OCI-M1 (cell line): ENCODE measurements at regions not wholly inside any gene's neighbourhood (a gene's known extent, or its start where the extent isn't known, plus 50 kb on each side); places are given as distances from the start of the nearest gene placed in this dataset.

Experiments used
- DNase-seq: peaks from one replicate; lab custom pipeline; 2025; lab: John Stamatoyannopoulos, UW

DNA sequence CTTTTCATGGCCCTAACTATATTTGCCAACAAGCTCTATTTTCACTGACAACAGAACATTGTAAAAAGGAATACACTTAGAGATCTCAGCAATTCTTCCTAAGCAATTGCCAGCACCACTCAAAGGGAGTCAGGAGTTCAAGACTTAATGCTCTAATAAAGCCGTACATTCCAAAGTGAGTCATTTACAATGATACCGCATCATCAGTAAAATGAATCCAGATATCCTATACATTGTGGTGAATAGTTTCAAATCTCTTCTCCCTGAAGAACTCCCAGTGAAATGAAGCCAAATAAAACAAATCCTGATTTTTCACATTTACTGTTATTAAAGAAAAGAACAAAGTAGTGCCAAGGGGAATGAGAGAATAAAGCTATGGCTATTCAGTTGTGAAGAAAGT is 2898.7 kb upstream of the PCDH20 start:
- DNase-seq, result no peak

- no peak for DNase-seq
These were observed 2896.3 kb upstream of the PCDH20 start for GRCh38 chr13:64311948-64312347.

DNA sequence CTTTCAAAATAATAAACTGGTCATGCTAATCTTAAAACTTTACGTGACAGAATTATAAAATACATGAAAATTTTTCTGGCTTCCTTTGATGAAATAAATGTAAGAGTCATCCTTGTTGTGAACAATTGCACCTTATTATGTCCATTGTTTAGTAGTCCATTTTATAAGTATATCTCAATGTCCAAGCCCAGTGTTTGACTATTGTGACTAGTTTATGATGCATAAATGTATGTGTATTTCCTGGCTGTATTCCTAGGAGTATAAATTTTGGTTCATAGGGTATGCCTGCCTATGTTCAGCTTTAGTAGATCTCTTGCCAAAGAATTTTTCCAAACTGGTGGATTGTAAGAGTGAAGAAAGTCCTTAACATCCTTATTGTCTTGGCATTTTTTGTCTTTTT is 2895.5 kb upstream of the PCDH20 start:
- no peak for DNase-seq

GRCh38 chr13:64305246-64305645 is 2889.6 kb upstream of the PCDH20 start:
- peak; percentile 37 for DNase-seq

DNA sequence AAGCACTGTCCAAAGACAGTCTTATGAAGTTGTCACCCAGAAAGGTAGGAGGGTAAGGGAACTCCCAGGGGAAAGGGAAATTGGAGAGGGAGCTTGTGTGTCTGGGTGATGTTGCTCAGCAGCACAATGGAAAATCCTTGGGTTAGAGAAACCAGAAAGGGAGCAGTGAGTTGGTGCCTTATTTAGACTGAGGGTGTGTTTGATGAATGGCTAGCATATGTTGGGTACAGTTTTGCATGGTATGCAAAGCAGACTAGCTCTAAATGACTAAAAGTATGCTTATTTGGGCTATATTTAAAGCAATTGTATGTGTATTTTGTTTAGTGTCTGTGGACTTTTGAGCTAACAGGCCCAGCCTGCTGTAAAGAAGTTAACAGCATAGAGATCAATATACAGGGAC is 2884.6 kb upstream of the PCDH20 start:
- no peak for DNase-seq

DNA sequence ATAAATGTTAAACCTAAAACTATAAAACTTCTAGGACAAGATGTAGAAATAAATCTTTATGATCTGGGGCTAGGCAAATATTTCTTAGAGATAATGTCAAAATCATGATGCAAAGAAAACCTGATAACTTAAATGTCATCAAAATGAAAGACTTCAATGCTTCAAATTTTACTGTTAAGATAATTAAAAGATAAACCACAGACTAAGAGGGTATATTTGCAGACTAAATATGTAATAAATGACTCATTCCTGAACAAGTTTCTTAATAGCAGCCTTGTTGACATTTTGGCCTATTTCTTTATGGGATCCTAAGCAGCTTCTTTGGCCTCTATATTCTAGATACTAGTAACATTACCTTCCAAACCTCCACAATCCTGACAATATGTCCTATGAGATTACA is 2878.3 kb upstream of the PCDH20 start:
- DNase-seq, result no peak

DNA sequence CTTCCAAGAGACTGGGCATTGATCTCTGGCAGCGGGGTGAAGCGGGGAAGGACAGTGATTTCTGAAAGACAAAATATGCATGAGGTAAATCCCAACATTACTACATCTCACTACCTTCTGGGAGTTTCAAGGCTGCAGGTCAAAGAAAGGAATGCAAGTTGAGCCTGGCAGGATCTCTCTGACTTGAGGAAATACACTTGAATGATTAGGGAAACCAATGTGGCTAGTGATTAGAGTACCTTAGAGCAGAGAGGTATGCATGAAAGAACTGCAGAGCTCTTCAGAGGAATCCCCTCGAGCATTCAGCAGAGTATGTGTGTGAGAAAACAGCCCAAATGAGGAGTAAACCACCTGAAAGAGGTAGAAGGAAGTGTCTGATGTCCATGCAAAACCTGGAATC is 2874.1 kb upstream of the PCDH20 start:
- no peak for DNase-seq

- no peak for DNase-seq
These were observed 2868.3 kb upstream of the PCDH20 start for GRCh38 chr13:64283926-64284325.

DNA sequence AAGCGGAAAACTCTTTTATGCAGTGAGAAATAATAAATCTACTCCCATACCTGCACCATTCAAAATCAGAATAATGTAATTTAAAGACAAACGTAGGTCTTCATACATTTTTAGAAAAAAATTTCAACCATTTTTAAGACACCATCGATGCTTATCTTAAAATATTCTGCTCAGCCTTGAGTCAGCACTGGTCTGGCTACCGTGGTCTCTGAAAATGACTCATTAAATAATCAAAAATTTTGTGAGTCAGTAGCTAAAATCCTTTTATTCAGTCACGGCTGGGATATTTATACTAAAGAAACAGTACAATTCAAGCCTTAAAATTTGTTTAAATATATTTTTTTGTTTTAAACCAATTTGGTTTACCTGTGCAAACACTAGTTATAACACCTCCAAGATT is 2862.8 kb upstream of the PCDH20 start:
- DNase-seq, result peak; percentile 35

GRCh38 chr13:64277097-64277496 is 2861.4 kb upstream of the PCDH20 start:
- DNase-seq, result no peak

- DNase-seq, result no peak
These were observed 2860.6 kb upstream of the PCDH20 start for GRCh38 chr13:64276232-64276631.

- DNase-seq, result peak; percentile 96
These were observed 2859.0 kb upstream of the PCDH20 start for GRCh38 chr13:64274481-64275217.

- DNase-seq, result no peak
These were observed 2858.1 kb upstream of the PCDH20 start for GRCh38 chr13:64273780-64274179.

DNA sequence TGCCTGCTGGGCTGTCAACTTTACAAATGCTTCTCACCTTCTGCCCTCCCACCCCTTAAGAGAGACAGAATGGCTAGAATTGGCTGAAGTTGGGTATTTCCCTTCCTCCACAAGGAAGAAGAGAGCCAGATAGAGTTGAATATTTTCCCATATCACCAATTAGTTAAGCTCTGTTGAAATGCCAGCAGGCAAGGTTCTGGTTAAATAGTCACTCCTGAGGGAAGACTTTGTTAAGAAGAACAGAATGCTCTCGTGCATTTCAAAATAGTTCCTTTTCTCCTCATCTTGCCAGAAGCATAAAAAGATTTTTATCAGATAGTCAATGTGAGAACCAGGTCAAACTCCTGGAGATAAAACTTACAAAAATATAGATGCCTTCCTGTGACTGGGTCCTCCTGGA is 2857.0 kb upstream of the PCDH20 start:
- DNase-seq, result peak; percentile 32

- no peak for DNase-seq
These were observed 2850.4 kb upstream of the PCDH20 start for GRCh38 chr13:64266024-64266423.

GRCh38 chr13:64263285-64263684 is 2847.6 kb upstream of the PCDH20 start:
- no peak for DNase-seq

DNA sequence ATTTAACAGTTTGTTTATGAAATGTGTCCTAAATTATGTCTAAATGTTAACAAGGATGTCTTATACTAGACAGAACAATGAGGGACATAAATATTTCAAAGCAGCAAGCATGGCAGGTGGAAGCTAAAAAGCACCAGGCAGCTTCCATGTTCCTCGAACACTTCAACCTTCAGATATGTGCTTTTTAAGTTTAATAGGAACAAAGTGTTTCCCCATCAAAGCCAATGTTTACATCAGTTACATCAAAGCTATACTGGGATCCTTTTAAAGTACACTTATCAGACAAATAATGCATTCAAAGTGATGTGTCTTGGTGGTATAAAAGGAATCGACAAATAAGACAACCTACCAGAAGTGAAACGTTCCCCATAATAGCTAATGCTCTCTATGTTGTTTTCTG is 2841.1 kb upstream of the PCDH20 start:
- DNase-seq, result no peak

GRCh38 chr13:64255988-64256387 is 2840.3 kb upstream of the PCDH20 start:
- DNase-seq, result no peak

- no peak for DNase-seq
These were observed 2832.9 kb upstream of the PCDH20 start for GRCh38 chr13:64248371-64249065.

GRCh38 chr13:64239372-64239771 is 2823.7 kb upstream of the PCDH20 start:
- no peak for DNase-seq

DNA sequence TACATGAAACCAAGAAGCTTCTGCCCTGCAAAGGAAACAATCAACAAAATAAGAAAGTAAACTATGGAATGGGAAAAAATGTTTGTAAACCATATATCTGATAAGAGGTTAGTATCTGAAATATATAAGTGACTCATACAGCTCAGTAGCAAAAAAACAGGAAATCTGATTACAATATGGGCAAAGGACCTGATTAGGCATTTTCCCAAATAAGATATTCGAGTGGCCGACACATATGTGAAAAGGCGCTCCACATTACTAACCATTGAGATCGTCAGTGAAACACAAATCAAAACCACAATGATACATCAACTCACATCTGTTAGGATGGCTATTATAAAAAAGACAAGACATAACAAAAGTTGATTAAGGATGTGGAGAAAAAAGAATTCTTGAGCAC is 2818.6 kb upstream of the PCDH20 start:
- DNase-seq, result no peak

DNA sequence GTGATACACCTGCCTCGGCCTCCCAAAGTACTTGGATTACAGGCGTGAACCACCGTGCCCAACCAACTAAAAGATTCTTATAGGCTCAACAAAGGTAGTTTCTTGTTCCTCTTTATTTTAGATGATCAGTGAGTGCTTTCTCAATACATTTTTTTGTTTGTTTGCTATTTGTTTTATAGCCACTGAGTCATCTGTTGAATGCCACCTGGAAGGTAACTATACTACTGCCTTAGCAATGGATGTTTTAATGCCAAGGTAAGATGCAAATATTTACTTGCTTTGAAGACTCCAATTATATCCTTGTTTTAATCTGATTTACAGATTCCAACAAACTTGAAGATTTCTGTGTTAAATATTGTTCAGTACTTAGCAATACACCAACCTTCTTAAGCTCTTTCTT is 2807.4 kb upstream of the PCDH20 start:
- no peak for DNase-seq

GRCh38 chr13:64206430-64207225 is 2791.0 kb upstream of the PCDH20 start:
- no peak for DNase-seq
